HK-2 (cell line): ENCODE measurements at regions not wholly inside any gene's neighbourhood (a gene's known extent, or its start where the extent isn't known, plus 50 kb on each side); places are given as distances from the start of the nearest gene placed in this dataset.
A peak's percentile ranks its signal among the peaks of the same experiment; 100 is the strongest.

Experiments used
- DNase-seq: peaks from one replicate; pipeline ENCODE4 v3.0.0-alpha.2; 2018; ENCODE audit not compliant: unreplicated experiment

DNA sequence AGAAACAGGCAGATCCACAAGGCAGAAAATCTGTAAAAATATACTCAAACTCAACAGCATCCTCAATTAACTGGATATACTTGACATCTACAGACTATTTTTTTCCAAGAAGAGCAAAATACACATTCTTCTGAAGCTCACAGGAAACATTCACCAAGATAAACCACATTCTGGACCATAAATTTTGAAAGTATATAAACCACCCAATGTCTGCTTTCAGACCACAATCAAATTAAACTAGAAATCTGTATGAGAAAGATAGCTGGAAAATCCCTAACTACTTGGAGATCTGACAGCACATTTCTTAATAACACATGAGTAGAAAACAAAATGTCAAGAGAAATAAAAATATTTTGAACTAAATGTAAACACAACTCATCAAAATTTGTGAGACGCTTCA, 195.5 kb downstream of the ERMARD start:
- no peak for DNase-seq

DNA sequence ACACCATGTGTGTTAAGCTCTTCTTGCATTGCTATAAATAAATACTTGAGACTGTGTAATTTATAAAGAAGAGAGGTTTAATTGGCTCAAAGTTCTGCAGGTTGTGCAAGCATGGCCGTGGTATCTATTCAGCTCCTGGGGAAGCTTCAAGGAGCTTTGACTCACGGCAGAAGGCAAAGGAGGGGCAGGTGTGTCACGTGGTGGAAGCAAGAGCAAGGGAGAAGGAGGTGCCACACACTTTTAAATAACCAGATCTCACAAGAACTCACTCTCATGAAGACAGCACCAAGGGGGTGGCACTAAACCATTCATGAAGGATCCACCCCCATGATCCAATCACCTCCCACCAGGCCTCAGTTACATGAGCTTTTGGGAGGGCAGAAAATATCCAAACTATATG, 193.7 kb downstream of the ERMARD start:
- no peak for DNase-seq

DNA sequence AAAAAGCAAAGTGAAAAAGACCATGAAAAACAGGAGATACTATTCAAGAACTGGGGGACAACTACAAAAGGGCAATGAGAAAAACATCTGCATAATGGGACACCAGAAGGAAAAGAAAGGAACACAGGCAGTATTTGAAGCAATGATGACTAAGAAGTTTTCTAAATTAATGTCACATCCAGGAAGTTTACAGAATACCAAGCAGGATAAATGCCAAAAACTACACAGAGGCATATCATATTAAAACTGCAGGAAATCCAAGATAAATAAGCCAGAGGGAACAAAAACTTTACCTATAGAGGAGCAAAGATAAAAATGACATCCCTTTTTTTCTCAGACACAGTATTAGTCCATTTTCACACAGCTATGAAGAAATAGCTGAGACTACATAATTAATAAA, 193.0 kb downstream of the ERMARD start:
- DNase-seq, result no peak

DNA sequence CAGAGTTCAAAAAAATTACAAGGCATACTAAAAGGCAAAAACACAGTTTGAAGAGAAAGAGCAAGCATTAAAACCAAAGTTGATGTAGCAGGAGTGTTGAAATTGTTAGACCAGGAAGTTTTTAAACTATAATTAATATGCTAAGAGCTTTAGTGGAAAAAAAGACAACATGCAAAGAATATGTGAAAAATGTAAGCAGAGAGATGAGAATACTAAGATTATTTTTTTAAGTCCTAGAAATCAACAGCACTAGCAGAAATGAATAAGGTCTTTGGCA, 192.6 kb downstream of the ERMARD start:
- no peak for DNase-seq

DNA sequence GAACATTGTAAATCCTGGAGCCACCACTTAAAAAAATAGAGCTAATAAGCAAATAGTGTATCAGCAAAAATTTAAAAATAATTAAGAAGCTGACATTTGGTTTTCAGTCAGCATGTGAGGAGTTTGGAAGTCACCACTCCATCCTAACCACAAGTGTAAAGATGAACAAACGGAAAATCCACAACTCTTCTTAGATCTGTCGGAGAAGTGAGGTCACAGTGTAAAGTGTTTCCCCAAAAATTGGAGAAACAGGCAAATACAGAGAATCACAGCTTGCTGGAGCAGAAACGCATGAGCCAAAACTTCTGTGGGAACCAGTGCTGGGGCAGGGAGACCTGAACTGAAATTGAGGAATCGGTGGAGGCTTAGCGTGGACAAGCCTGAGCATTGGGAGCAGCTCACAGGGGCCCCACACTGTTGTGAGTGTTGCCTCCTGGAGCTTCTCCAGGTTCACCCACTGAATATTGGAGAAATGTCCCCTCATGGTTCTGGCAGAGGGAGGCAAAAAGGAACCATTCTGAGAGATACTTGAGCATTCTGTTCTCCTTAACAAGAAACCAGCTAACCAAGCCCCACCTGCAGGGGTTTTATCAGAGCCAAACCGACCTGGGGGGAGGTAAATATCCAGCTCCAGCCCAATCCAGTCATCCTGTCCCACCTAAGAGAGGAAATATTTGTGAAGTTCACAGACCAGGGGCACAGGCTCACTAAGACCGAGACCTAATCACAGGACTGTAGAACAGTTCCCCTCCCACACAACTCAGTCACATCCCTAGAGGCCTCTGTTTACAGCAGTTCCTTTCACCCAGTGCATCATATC, 192.0 kb downstream of the ERMARD start:
- no peak for DNase-seq

DNA sequence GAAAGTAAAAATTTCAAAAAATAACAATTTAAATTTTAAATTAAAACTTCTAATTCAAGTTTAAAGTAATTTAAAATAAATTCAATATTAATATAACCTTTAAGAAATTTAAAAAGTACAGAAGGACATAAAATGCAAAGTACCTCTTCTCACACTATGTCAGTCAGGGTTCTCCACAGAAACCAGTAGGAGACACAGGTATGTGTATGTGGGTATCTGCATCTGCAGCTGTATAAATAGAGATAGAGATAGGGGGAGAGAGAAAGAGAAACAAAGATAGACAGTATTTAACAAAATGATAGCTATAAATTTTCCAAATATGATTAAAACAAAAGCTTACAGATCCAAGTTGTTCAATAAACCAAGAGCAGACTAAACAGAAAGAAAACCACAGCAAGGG, 190.8 kb downstream of the ERMARD start:
- no peak for DNase-seq

DNA sequence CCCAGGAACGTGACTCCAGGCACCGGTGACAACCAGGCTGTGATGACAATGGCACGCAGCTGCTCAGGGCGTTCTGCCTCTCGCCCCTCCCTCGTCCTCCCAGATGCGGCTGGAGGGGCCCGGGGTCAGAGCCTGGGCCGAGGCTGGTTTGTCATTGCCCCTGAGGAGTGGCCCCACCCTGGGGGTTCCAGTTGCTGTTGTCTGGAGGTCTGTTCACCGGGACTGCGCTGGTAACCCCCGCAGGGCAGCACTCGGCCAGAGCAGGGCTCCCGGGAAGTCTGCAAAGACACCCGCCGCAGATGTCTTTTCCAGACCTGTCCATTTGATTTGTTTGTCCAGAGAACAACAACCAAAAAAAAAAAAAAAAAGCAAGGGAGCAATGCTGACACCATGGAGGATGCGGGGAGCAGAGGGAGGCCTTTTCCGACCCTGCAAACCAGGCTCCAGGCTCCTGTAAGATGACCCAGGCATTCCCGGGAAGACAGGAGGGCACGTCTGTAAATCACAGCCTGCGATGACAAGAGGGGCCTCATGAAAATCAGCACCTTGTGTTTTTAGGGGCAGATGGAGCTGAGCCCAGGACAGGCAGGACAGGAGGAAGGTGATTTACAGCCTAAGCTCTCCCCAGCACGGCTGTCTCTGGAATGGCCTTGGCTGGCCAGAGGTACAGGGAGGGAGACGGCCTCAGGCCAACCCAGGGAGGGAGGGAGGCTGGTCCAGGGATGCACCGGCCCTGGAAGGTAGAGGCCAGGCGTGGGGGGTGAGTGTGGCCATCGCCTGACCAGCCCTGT, 189.3 kb downstream of the ERMARD start:
- no peak for DNase-seq

DNA sequence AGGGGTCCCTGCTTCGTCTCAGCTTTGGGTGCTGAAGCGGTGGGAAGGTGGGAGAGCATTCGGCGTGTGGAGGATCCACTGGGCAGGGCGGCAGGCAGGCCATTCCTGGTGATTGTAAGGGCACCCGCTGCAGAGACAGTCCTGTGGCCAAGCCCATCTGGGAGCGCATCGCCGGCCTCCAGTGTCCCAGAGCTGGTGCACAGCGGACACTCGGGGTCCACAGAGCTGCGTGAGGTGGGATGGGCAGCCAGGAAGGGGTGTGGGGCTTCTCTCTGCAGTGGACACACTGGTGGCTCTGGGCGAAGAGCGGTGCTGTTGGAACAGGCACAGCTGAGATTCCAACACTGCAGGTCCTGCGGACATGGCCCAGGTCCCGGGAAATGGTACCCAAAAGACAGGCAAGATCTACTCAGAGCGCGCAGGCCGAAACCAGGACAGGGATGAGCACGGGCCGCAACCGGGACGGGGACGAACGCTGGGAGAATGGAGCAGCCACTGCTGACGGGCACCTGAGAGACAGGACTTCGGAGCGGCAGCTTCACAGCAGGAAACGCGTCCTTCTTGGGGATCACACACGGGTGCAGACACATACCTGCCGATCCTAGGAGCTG, 188.2 kb downstream of the ERMARD start:
- no peak for DNase-seq

DNA sequence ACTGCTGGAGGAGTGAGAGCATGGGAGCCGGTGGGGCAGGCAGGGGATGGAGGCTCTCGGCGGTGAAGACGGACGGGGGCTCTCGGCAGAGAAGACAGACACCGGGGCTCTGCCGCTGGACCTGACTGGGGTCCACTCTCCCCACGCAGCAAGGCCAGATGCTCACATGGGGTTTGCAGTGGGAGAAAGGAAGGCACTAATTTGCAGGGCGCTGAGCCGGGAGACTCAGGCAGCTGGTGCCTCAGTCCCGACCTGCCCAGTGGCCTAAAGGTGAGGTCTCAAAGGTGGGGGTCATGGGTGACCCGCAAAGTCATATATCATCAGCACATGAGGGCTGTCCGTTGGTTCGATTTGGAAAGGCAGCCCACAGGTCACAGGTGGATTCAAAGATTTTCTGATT, 187.3 kb downstream of the ERMARD start:
- DNase-seq, result no peak

DNA sequence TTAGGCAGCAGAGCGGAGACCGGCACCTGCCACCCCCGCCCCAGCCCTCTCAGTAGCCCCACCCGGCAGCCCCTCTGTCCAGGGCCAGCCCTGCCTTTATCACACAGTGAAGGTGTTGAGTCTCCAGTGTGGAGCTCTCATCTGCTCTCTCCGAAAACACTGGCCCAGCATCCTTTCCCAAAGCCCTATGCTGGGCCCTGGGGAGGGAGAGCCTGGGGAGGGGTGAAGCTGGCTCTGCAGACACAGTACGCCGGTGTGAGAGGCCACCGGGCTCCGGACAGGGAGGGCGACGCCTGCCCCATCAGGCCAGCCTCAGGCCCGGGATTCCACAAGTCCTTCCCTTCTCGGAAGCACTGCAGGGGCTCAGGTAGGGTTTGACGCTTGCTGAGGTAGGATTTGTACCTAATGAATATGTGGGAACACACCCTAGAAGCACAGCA, 186.9 kb downstream of the ERMARD start:
- DNase-seq, result no peak

DNA sequence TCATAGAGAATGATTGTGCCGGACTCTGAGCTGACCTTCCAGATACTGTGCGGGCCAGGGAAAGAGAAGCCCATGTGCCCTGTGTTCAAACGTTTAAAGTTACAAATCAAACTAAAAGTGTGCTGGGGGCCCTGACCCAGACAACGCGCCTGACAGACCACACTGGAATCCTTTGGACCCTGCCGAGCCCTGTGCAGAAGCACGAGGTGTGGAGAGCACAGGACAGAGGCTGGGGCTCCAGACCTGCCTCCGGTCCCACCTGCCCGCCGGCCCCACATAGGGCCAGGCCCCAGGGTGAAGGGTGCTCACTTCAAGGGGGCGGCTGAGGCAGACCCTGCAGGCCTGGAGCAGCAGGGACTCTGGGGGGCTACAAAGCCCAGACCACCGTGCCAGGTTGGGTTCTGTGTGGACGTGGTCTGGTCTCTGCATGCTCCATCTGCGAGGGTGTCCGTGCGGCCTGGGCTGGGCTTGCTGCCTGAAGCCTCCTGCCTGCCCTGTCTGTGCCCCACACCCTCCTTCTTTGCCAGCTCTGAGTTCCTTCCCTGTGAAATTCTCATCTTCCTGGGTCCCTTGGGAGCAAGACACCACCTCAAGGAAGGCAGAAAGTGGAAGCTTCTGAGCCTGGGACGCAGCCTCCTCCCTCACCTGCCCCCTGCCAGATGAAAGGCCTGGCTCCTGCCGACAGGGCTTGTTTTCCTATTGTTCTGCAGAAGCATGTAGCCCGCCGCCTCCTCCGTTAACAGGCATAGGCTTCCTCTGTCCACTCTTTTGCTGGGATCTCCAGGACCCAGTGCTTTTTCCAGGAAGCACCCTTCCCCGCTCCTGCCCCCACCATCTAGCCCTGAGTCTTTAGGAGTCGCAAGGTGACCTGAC, 186.2 kb downstream of the ERMARD start:
- DNase-seq, result no peak

DNA sequence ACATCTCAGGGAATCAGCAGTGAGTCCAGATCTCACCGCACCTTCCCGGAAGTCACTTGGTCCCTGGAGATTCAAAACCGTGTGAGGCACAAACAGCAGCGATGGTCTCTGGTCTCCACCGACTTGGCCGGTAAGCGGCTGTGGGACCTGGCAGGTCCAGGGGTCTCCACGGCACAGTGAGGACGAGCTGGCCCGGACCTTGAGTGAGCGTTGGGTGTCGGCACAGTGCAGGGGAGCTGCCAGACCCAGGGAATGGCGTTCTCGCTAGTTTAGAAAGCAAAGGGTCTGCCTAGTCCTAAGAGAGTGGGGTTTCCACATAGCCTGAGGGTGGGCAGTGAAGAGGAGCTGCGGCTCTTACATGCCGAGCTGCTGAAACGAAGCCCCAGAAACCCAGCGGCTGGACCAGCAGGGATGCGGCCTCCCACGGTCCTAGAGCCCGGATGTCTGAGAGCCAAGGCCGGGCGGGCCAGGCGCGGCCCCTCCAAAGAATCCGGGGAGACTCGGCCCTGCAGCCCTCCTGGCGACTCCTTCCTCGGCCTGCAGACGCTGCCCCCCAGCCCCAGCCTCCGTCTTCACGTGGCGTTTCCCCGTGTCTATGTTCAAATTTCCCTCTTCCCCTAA, 185.0 kb downstream of the ERMARD start:
- no peak for DNase-seq

DNA sequence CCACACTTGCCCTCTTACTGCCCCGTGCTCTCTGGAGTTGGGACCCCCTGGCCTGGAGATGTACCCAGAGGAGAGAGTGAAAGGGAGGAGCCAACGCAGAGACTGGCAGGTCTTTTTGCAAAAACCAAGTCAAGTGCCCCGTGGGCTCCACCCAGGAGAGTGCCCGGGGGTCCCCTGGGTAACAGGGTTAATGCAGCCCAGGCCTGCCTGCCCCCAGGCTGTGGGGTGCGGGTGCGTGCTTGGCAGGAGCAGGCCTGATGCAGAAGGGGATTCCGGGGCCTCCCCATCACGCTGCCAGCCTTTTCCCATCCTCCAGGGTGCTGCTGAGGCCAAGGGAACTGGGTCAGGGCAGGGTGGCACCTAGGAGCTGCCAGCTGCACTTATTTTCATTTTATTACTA, 184.4 kb downstream of the ERMARD start:
- DNase-seq, result no peak

DNA sequence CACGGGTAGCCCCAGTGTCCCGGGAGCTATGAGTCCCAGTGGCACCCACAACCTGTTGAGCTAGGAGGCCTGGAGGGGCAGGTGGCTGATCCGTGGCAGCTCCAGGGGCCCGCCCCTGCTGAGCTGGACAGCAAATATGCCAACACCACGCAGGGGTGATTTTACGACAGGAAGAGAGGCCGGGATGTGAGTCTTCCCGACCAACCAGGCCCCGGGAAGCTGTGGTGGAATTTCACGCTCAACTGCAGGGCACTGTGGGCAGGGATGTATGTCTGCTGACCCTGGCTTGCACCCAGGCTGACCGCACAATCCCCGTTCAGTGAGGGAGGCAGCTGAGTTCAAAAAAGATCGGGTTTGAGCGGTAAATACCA, 183.9 kb downstream of the ERMARD start:
- peak; percentile 89 for DNase-seq

DNA sequence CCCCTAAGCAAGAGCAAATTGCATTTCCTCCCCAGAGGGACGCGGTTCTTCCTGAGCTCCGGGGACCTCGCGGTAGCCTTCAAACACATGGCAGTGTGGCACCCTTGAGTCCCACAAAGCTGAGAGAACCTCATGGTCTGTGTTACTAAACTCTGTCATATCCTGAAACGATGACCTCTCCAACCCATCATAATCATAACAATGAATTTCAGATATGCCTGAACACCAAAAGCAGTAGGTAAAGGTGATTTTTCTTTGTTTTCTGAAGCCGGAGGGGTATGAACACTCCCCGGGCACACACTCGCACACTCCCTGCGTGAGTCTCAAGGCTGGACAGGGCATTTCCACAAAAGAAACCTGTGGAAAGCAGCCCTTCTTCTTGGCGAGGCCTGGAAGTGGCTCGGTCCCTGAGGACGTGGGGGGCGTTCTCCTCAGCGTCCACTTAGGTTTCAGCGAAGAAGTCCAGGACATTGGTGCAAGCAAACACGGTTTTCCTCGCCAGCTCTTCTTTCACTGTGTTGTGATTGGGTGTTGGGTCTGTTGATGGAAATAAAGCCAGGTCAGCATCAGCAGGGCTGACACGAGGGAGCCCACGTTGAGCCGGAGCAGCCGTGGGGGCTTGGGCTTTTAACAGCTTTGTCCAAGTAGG, 183.4 kb downstream of the ERMARD start:
- DNase-seq, result no peak

DNA sequence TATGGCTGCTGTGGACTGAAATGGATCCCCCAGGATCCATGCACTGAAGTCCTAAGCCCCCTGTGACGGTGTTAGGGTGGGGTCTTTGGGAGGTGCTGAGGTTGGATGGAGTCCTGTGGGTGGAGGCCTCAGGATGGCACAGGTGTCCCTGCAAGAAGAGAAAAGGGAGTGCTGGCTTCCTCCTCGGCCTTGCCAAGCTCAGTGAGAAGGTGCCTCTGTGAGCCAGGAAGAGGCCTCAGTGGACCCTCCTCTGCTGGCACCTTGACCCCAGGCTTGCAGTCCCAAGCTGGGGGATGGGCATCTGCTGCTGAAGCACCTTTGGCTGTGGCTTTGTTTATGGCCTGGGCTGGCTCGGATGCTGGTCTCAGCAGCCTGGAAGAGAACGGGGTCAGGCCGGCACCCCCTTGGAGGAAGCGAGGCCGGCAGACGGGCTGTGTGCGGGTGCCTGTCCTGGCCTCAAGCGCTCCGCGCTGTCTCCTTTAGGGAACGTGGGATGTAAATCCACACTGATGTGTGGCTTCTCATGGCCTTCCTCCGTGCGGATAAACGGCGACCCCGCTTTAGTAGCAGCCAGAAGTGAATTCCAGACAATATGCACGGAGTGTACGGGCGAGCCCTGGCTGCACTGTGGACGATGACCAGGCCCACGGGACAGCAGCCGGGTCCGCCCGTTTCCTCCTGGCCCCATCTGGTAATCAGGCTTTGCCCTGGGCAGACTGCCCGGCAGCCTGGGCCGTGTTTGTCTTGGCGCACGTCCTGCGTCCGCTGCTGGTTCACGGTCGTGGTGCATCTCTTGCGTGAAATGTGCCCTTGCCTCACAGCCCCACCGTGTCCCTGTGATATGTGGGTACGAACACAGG, 182.6 kb downstream of the ERMARD start:
- DNase-seq, result no peak

DNA sequence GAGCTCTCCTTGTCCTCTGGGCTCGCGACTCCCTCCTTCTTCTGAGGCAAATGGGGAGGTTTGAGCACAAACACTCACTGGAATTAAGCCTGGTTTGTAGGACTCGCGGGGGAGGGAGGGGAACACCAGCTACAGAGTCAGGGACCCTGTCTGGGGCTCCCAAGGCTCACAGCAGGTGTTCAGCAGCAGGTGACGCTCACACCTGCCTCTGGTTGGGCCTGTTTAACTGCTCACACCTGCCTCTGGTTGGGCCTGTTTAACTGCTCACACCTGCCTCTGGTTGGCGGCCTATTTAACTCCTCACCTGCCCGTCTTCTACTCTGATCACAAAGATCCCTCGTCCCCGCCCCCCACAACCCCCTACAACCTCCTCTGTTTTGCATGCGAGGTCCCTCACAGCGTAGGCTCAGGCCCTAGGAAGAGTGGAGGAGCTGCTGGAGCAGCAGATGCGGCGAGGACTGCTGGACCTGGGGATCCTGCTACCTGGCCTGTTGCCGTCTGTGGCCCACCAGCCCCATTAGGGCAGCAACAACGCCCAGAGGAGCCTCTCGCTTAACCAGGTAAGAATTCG, 181.9 kb downstream of the ERMARD start:
- DNase-seq, result no peak

DNA sequence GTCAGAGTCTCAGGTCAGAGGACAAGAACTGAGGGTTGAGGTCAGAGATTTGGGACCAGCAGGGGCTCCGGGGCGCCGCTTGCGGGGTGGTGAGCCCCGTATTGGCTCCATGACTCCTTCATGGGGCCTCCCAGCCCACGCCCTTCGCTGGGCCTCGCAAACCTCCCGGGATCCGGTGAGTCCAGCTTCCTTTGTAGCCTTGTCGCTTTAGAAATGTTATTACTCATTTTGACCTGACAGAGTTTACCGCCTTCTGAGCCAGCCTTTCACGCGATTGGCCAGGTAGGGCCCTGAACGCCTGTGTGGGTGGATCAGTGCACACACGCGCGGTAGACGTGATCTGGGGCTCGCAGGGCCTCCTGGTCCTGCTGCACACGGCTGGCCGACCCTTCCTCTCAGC, 181.1 kb downstream of the ERMARD start:
- peak; percentile 52 for DNase-seq

DNA sequence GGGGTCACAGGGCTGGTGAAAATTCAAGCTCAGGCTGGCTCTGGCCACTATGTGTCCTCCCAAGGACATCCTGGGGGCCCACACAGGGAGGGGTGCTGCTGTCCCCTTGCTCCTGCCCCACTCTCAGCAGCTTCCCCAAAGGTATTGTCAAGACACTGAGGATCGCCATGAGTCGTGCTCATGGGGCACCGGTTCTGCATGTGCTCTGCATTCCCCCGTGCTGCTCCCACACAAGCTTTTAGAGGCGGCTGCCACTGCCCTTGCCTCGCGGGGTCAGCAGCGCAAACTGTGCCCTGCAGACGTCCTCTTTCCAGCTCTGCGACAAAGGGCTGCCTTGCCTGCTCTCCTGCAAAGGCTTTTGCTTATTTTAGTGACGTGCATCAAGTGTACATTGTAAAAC, 179.8 kb downstream of the ERMARD start:
- no peak for DNase-seq

DNA sequence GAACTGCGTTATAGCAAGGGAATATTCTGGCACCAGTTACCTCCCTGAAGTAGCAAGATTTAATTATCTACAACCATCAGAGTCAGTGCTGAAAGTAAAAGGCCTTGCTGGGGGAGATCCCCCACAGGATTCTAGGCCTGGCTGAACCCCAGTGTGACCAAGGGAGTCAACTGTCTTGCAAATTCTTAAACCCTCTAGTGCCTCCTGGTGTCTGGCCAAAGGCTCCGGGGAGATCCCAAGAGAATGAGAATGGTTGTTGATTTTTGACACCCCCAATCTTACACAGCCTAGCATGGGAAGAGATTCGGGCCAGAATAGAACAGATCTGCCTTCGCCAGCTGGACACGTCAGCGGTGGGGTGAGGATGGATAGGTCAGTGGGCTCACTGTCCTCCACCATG, 179.4 kb downstream of the ERMARD start:
- DNase-seq, result no peak
